ENCODE measurements at regions not wholly inside any gene's neighbourhood (a gene's known extent, or its start where the extent isn't known, plus 50 kb on each side); places are given as distances from the start of the nearest gene placed in this dataset.

DNA sequence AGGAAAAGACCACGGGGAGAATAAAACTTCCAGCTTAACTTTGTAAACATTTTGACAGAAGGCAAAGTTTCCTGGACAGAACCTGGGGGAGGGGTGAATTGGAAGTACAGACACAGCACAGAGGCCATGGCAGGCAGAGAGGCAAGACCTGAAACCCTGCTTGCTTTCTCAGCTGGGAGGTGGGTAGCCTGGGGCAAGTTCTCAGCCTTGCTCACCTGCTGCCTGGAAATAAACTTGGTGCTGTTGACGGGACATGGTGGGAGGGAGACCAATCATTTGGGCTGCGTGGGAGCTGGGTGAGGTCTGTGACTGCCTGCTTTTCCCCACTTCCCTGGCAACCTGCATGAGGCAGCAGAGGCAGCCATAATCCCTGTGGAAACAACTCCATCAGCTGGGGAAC, 221.3 kb downstream of the MOXD1 start:
- peaks cover 66% of the 10 kb centered on the region for H3K27me3 Mint-ChIP-seq
- no peaks in the 10 kb centered on the region for H3K4me1 Mint-ChIP-seq
- no peak overlapping the region for H3K27ac Mint-ChIP-seq
- no peak for ATAC-seq
- H3K4me3 Mint-ChIP-seq: no peak overlapping the region
- peaks cover 9% of the 10 kb centered on the region for H3K36me3 Mint-ChIP-seq
- peaks cover 24% of the 10 kb centered on the region for H3K9me3 Mint-ChIP-seq

- H3K4me1 Mint-ChIP-seq: no peaks in the 10 kb centered on the region
Observed at GRCh38 chr6:132174919-132175318, 223.7 kb upstream of the CCN2 start.

GRCh38 chr6:132168961-132169360, 217.8 kb upstream of the CCN2 start:
- Mint-ChIP-seq H3K4me1 (no peaks in the 10 kb centered on the region), H3K9me3 (peaks cover 3% of the 10 kb centered on the region), H3K27me3 (no peaks in the 10 kb centered on the region), H3K4me3 (no peak overlapping the region), H3K36me3 (no peaks in the 10 kb centered on the region), H3K27ac (no peak overlapping the region)
- no peak for ATAC-seq

More at GRCh38 chr6:132174919-132175318, 223.7 kb upstream of the CCN2 start:
- Mint-ChIP-seq H3K4me3 (no peak overlapping the region), H3K9me3 (peaks cover 21% of the 10 kb centered on the region), H3K36me3 (peaks cover 9% of the 10 kb centered on the region), H3K27me3 (peaks cover 28% of the 10 kb centered on the region), H3K27ac (no peak overlapping the region)
- no peak for ATAC-seq

DNA sequence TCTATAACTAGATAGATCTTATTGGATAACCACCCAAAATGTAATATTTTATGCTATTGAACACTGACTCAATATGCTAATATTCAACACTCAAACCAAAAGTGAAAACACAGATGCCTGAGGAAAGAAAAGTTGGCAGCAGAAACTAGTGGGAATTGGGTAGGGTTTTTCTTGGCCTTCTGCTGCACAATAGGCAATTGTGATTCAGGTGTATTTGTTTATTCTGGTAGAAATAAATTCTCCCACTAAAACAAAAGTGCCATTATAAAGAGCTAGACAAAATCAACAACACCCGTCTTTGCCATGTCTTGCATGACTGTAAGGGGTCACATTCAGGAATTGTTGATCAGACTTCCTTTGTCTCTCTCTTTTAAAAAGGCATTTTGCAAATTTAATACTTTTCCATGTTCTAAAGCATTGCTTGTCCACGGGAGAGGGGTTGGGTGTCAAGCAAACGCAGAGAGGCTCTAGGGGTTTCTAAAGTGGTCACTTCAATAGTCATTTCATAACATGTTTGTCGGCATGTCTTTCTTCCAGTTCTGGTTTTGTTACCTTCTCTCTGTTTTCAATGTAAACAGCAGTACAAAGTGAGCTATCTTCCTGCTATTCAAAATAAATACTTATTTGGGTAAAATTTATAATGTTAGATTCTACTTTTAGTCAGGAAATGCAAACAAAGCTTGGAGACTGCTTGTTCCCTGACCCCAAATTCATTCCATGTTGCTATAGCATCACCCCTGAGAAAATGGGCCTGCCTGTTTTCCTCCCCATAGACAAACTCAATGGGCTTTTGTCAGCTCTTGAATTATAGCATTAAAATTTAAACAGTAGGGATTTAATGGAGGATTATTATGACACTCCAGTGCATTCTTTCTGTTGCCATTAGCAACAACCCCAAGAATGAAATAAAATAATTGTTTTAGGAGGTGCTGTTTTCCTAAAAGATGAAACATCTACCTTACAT, 217.0 kb upstream of the CCN2 start:
- ATAC-seq: no peak
- no peaks in the 10 kb centered on the region for H3K9me3 Mint-ChIP-seq
- no peaks in the 10 kb centered on the region for H3K4me1 Mint-ChIP-seq
- no peak overlapping the region for H3K4me3 Mint-ChIP-seq
- no peaks in the 10 kb centered on the region for H3K27me3 Mint-ChIP-seq
- no peaks in the 10 kb centered on the region for H3K36me3 Mint-ChIP-seq
- H3K27ac Mint-ChIP-seq: no peak overlapping the region

- H3K36me3 Mint-ChIP-seq: no peaks in the 10 kb centered on the region
- no peak overlapping the region for H3K4me3 Mint-ChIP-seq
- ATAC-seq: no peak
- no peaks in the 10 kb centered on the region for H3K27me3 Mint-ChIP-seq
- H3K27ac Mint-ChIP-seq: no peak overlapping the region
- no peaks in the 10 kb centered on the region for H3K9me3 Mint-ChIP-seq
- H3K4me1 Mint-ChIP-seq: no peaks in the 10 kb centered on the region
Observed at GRCh38 chr6:132166526-132167051, 215.4 kb upstream of the CCN2 start.

GRCh38 chr6:132165677-132166076, 214.5 kb upstream of the CCN2 start:
- Mint-ChIP-seq H3K27ac (no peak overlapping the region), H3K4me1 (no peaks in the 10 kb centered on the region), H3K4me3 (no peak overlapping the region), H3K9me3 (no peaks in the 10 kb centered on the region), H3K36me3 (no peaks in the 10 kb centered on the region), H3K27me3 (no peaks in the 10 kb centered on the region)
- no peak for ATAC-seq

DNA sequence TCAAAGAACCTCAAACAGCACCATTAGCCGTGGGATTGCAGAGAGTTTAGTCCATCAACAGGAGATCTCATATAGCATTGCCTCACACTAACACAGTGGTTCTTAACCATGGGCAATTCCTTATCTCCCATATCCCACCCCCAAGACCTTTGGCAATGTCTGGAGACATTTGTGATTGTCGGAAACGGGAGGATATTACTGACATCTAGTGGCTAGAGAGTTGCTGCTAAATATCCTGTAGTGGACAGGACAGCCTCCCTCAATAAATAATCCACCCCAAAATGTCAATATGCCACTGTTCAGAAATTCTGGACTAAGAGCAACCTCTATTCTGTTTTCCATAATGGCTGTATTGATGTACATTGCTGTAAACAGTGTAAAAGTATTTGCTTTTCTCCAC, 210.1 kb upstream of the CCN2 start:
- Mint-ChIP-seq H3K9me3 (no peaks in the 10 kb centered on the region), H3K27ac (no peak overlapping the region), H3K36me3 (no peaks in the 10 kb centered on the region), H3K27me3 (peaks cover 12% of the 10 kb centered on the region), H3K4me1 (no peaks in the 10 kb centered on the region), H3K4me3 (no peak overlapping the region)
- ATAC-seq: no peak

DNA sequence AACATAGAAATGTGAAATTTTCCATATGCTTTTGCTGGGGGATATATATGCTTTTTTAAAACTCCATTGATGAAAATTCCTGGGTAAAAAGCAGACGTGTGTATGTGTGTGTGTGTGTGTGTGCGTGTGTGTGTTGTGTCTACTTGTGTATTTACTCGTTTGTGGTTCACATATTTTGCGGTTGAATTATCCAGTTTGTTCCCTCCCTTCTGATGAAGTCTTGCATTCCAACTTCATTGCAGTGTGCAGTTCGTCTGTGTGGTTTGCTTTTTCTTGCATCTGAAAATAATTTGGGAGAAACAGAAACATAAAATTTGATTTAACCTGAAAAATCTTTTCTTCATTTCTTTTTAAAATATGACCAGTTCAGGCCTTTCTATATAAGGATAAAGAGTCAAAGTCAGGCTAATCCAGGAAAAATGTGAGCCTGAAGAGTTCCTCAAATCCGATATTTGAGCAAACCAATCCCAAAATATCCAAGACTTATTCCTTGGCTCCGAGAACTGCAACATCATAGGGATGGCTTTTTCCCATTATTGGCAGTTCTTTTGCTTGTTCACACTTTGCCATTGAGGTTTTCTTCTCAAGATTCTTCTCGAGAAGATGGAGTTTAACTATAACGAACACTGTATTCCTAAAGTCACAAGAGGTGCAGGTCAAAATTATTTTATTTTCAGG, 202.2 kb upstream of the CCN2 start:
- H3K4me1 Mint-ChIP-seq: no peaks in the 10 kb centered on the region

DNA sequence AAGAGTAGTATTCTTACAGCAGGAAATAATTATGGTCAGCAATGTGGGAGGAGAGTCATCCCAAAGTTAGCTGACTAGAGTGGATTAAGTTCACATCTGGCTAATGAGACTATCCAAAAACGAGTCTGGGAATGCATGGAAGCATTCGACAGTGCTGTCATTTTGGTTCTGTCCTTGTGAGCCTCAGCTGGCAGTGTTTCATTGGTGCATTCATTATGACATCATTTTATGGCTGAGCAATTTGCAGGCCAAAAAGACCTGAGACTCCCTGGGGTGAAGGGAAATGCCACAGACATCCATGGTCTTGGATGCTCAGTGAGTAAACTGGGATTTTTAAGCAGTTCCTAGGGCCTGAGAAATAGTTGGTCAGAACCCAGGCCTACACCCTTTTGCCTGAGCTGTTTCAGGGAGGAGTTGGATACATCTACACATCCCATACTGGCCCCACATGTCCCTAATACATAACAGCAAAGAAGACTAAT, 196.4 kb upstream of the CCN2 start:
- Mint-ChIP-seq H3K36me3 (no peaks in the 10 kb centered on the region), H3K9me3 (no peaks in the 10 kb centered on the region), H3K4me1 (no peaks in the 10 kb centered on the region), H3K4me3 (no peak overlapping the region), H3K27ac (no peak overlapping the region), H3K27me3 (no peaks in the 10 kb centered on the region)
- no peak for ATAC-seq

More for the DNA sequence above, 202.2 kb upstream of the CCN2 start:
- no peak overlapping the region for H3K4me3 Mint-ChIP-seq
- no peak for ATAC-seq
- no peaks in the 10 kb centered on the region for H3K36me3 Mint-ChIP-seq
- no peaks in the 10 kb centered on the region for H3K9me3 Mint-ChIP-seq
- no peaks in the 10 kb centered on the region for H3K27me3 Mint-ChIP-seq
- H3K27ac Mint-ChIP-seq: no peak overlapping the region

- Mint-ChIP-seq H3K36me3 (no peaks in the 10 kb centered on the region), H3K9me3 (no peaks in the 10 kb centered on the region), H3K4me1 (no peaks in the 10 kb centered on the region), H3K4me3 (no peak overlapping the region), H3K27me3 (peaks cover 8% of the 10 kb centered on the region), H3K27ac (no peak overlapping the region)
- no peak for ATAC-seq
Observed at GRCh38 chr6:132144456-132144855, 193.3 kb upstream of the CCN2 start.

DNA sequence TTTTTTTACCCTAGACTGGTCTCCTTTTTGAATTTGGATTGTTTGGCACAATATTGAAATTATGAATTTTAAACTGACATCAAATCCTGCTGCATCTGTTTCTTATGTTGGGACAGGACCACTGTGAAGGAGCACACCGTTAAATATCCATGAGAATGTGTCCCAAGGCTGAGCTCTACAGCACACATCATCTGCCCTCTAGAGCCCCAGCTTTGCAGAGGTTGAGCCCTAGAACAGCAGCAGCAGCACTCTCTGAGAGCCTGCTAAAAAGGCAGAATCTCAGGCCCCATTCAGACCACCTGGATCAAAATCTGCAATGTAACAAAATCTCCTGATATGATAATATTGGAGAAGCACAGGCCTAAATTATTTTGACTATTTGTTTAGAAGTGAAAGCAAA, 192.1 kb upstream of the CCN2 start:
- Mint-ChIP-seq H3K4me1 (peaks cover 8% of the 10 kb centered on the region), H3K27ac (no peak overlapping the region), H3K4me3 (no peak overlapping the region), H3K36me3 (no peaks in the 10 kb centered on the region), H3K27me3 (peaks cover 8% of the 10 kb centered on the region), H3K9me3 (no peaks in the 10 kb centered on the region)
- ATAC-seq: no peak

DNA sequence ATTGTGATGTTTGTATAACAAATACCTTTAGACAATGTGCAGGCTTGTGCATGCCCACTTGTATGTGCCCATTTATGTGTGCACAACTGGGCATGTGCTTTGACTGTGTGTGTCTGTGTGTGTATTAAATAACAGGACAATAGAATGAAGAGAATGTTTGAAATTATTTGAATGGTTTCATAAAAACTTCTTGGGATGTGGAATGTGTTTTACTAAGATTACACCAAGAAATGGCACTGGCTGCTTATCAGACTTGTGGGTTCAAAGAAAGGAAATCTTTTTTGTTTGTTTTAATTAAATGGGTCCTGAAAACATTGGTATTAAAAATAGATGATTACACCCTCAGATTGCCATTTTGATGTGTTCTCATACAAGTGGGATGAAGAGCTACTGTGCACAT, 191.6 kb upstream of the CCN2 start:
- Mint-ChIP-seq H3K27ac (no peak overlapping the region), H3K36me3 (no peaks in the 10 kb centered on the region), H3K27me3 (peaks cover 8% of the 10 kb centered on the region), H3K9me3 (no peaks in the 10 kb centered on the region), H3K4me3 (no peak overlapping the region), H3K4me1 (peaks cover 9% of the 10 kb centered on the region)
- ATAC-seq: no peak

DNA sequence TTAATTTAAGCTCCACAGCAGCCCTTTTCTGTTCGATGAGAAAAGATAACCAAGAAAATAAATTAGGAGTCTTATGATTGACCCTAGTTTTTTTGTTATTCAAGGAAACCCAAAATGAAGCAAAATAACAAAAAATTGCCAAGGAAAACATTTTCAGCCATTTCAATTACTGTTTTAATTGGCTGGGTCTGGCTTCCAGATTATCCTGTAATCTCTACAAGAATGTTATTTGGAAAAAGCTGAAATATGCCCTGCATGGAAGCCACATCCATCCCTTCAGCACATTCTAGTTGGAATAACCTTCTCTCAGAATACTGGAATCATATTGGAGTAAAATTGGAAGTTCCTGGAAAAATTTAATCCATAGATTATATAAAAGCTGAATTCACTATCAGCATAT, 191.1 kb upstream of the CCN2 start:
- ATAC-seq: no peak
- peaks cover 8% of the 10 kb centered on the region for H3K27me3 Mint-ChIP-seq
- no peak overlapping the region for H3K4me3 Mint-ChIP-seq
- H3K4me1 Mint-ChIP-seq: peaks cover 13% of the 10 kb centered on the region
- H3K9me3 Mint-ChIP-seq: no peaks in the 10 kb centered on the region
- no peaks in the 10 kb centered on the region for H3K36me3 Mint-ChIP-seq
- no peak overlapping the region for H3K27ac Mint-ChIP-seq

- Mint-ChIP-seq H3K4me3 (no peak overlapping the region), H3K36me3 (no peaks in the 10 kb centered on the region), H3K27me3 (peaks cover 8% of the 10 kb centered on the region), H3K27ac (no peak overlapping the region), H3K4me1 (peaks cover 20% of the 10 kb centered on the region), H3K9me3 (no peaks in the 10 kb centered on the region)
- no peak for ATAC-seq
Observed at GRCh38 chr6:132140189-132140588, 189.0 kb upstream of the CCN2 start.

- Mint-ChIP-seq H3K4me1 (peaks cover 20% of the 10 kb centered on the region), H3K36me3 (no peaks in the 10 kb centered on the region), H3K27ac (no peak overlapping the region), H3K27me3 (peaks cover 8% of the 10 kb centered on the region), H3K9me3 (no peaks in the 10 kb centered on the region), H3K4me3 (no peak overlapping the region)
- no peak for ATAC-seq
Observed at GRCh38 chr6:132139611-132140010, 188.4 kb upstream of the CCN2 start.
